K562 (cell line): ENCODE measurements at regions not wholly inside any gene's neighbourhood (a gene's known extent, or its start where the extent isn't known, plus 50 kb on each side); places are given as distances from the start of the nearest gene placed in this dataset.

Experiments
- ATAC-seq: fragments of 200-7000 bp; cut with Tn5 transposase; 3 replicates; pipeline ENCODE4 v1.9.1; 2020; ENCODE audit warnings: moderate library complexity
- BruUV-seq: library from RNA; stranded (reverse); fragments of 400-500 nt; replicated peaks from 2 replicates; lab custom pipeline; 2021; lab: Mats Ljungman, UMichigan
- CTCF ChIA-PET: fragments of 300-600 bp; formaldehyde crosslinking; extraction: SDS; loops from one replicate; lab custom pipeline; 2021; ENCODE audit warnings: low intra/inter-chr PET ratio; lab: Yijun Ruan, JAX
- POLR2A ChIA-PET: fragments of 300-600, 350-650 bp; sonication (Branson Sonifier 250); formaldehyde crosslinking; extraction: SDS; loops from one replicate; lab custom pipeline; 2021; ENCODE audit warnings: antibody characterized with exemption, inconsistent platforms; lab: Yijun Ruan, JAX
- DNase-seq, 4 experiments: peaks; one replicate each; pipeline versions ENCODE4 v3.0.0 to v3.0.0-alpha.2; 2011 to 2018; ENCODE audit warnings: low spot score in 3 of 4, mixed read lengths in 3 of 4; ENCODE audit errors: extremely low read depth in 1 of 4
- FAIRE-seq: peaks from 2 replicates; lab custom pipeline; 2011; peaks lifted over from hg19 to GRCh38; lab: Jason Lieb, UNC
- H2AFZ ChIP-seq: 2 replicates; pipeline ENCODE4 v1.6.0; 2011; ENCODE audit warnings: low read depth, low read length, control low read depth, inconsistent platforms
- H3K27ac ChIP-seq: fragments of 200-600 bp; 3 replicates; pipeline ENCODE4 v1.8.0; 2011; ENCODE audit warnings: low read depth, mild to moderate bottlenecking, control low read depth, inconsistent platforms, low read length, moderate library complexity, mixed read lengths; ENCODE audit errors: extremely low read depth
- H3K27me3 ChIP-seq, 2 experiments: fragments of 300-600 bp in 1 of 2; 2 replicates in 1 of 2; 3 replicates in 1 of 2; pipeline versions ENCODE4 v1.6.0 to v1.8.0; 2011; ENCODE audit warnings: inconsistent platforms in 2 of 2, low read length in 2 of 2, mild to moderate bottlenecking in 1 of 2, mixed read lengths in 1 of 2, moderate library complexity in 1 of 2; ENCODE audit not compliant: control insufficient read depth in 2 of 2, insufficient read depth in 2 of 2
- H3K36me3 ChIP-seq: fragments of 300-600 bp; 3 replicates; pipeline ENCODE4 v1.8.0; 2011; ENCODE audit warnings: mild to moderate bottlenecking, low read length, inconsistent platforms; ENCODE audit not compliant: control insufficient read depth, insufficient read depth
- H3K4me1 ChIP-seq, 2 experiments: fragments of 200-600 bp in 1 of 2; replicated peaks in 1 of 2; 2 replicates in 1 of 2; 3 replicates in 1 of 2; pipeline versions ENCODE4 v1.5.1 to v1.8.0; 2011; ENCODE audit warnings: inconsistent platforms in 2 of 2, low read length in 2 of 2, mild to moderate bottlenecking in 1 of 2, mixed read lengths in 1 of 2, moderate library complexity in 1 of 2; ENCODE audit not compliant: control insufficient read depth in 2 of 2, insufficient read depth in 2 of 2
- H3K4me2 ChIP-seq: 2 replicates; pipeline ENCODE4 v1.6.1; 2011; ENCODE audit warnings: low read length, control low read depth, inconsistent platforms, mixed read lengths; ENCODE audit not compliant: insufficient read depth
- H3K4me3 ChIP-seq: fragments of 200-600 bp; sonication (generic), shearing (Covaris generic); 2 replicates; pipeline ENCODE4 v1.5.1; 2016; ENCODE audit warnings: control low read depth, inconsistent platforms
- H3K79me2 ChIP-seq: fragments of 200-600 bp; 3 replicates; pipeline ENCODE4 v1.8.0; 2011; ENCODE audit warnings: low read length, inconsistent platforms; ENCODE audit not compliant: control insufficient read depth, insufficient read depth
- H3K9ac ChIP-seq, 2 experiments: 2 replicates each; pipeline versions ENCODE4 v1.6.0 to v1.6.1; 2011; ENCODE audit warnings: low read depth in 2 of 2, low read length in 2 of 2, control low read depth in 1 of 2, inconsistent platforms in 1 of 2, mild to moderate bottlenecking in 1 of 2, mixed read lengths in 1 of 2; ENCODE audit not compliant: insufficient read depth in 1 of 2
- H3K9me1 ChIP-seq: one replicate; pipeline ENCODE4 v1.6.0; 2011; ENCODE audit warnings: inconsistent platforms, mild to moderate bottlenecking, low read length, moderate library complexity; ENCODE audit not compliant: control insufficient read depth, insufficient read depth
- H3K9me3 ChIP-seq: replicated peaks from 2 replicates; pipeline ENCODE4 v1.5.1; 2011; ENCODE audit warnings: low read depth, low read length, inconsistent platforms; ENCODE audit not compliant: control insufficient read depth, insufficient read depth
- H4K20me1 ChIP-seq: replicated peaks from 2 replicates; pipeline ENCODE4 v1.6.1; 2011; ENCODE audit warnings: low read length, inconsistent platforms, mixed read lengths; ENCODE audit not compliant: control insufficient read depth, insufficient read depth
- WGBS: fragments of 100-300 bp; shearing (Covaris generic); methylation state at CpG from one replicate; pipeline ENCODE4 v1.1.6; 2016; ENCODE audit warnings: low coverage, mixed read lengths; ENCODE audit not compliant: insufficient coverage; ENCODE audit errors: missing lambda C conversion rate; 5-methylcytosine and 5-hydroxymethylcytosine counted together
- in situ Hi-C: fragments of 300-500 bp; cut with MboI; formaldehyde crosslinking; loops from 4 replicates; pipeline ENCODE4 v1.15.0; 2018; ENCODE audit warnings: inconsistent platforms, mixed read lengths
- intact Hi-C: fragments of 100-400 bp; cut with micrococcal nuclease; formaldehyde crosslinking; loops from 2 replicates; pipeline ENCODE4 v1.14.2; 2022
- TF ChIP-seq, protein P1 (sequence below): sonication (generic); formaldehyde crosslinking; IDR thresholded peaks from 2 replicates; pipeline ENCODE4 v1.8.0; 2022; ENCODE audit warnings: mild to moderate bottlenecking, missing genetic modification reagents
- TF ChIP-seq, protein P2 (sequence below), 3 experiments: IDR thresholded peaks in 2 of 3; conservative IDR thresholded peaks in 1 of 3; 2 replicates each; pipeline ENCODE4 v1.5.1; 2011 to 2012; ENCODE audit warnings: low read length in 3 of 3, mild to moderate bottlenecking in 3 of 3, control low read depth in 2 of 3, improper control_type of control experiment in 1 of 3, inconsistent platforms in 1 of 3, low read depth in 1 of 3, mixed read lengths in 1 of 3, moderate library complexity in 1 of 3; ENCODE audit not compliant: insufficient read depth in 2 of 3

DNA sequence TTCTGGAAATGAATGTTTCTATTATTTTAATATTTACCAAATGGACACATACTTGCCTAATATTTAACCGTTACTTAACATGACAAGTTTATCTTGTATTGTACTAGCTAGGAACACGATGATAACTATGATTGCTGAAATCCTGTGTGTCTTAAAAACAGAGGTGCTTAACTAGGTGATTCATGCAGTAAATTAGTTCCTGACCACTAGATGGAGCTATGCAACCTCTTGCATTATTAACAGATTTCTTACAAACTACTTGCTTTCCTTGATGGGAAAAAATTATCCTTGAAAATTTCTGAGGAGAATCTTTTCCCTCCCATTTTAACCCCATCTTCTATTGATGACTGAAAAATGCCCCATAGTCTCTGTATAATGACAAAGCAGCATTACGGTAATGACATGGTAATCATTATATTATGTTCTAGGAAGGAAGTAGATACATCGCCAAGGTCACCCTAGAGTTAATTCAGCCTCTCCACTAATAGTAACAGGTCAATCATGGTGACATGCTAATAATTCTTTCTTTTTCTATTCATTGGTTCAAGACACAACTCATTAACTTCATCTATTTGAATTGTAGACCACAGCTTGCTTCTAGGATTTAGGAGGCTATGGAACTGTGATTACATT, 844.2 kb downstream of the RAPGEF2 start:
- H3K79me2 ChIP-seq = no peaks in the 10 kb centered on the region
- H3K27me3 ChIP-seq = no peaks in the 10 kb centered on the region
- no peak overlapping the region for H3K4me2 ChIP-seq
- 0% methylated on average over 2 of the region's 4 CpGs for WGBS
- DNase-seq = peak; percentile 1 to 16 (median 4)
- no peaks in the 10 kb centered on the region for H3K9me1 ChIP-seq
- BruUV-seq = no TSS peak
- no peak overlapping the region for H3K27ac ChIP-seq
- intact Hi-C loops = no loop called here
- H4K20me1 ChIP-seq = no peaks in the 10 kb centered on the region
- in situ Hi-C loops = no loop called here
- no peak overlapping the region for H3K4me3 ChIP-seq
- H3K9me3 ChIP-seq = no peaks in the 10 kb centered on the region
- ChIA-PET POLR2A (no interaction called here), CTCF (no interaction called here)
- no peaks in the 10 kb centered on the region for H3K36me3 ChIP-seq
- no peaks in the 10 kb centered on the region for H3K4me1 ChIP-seq
- no peak for ATAC-seq
- no peak overlapping the region for H3K9ac ChIP-seq
- FAIRE-seq = no peak
- no peak overlapping the region for H2AFZ ChIP-seq
- TF ChIP-seq, protein P1, sequence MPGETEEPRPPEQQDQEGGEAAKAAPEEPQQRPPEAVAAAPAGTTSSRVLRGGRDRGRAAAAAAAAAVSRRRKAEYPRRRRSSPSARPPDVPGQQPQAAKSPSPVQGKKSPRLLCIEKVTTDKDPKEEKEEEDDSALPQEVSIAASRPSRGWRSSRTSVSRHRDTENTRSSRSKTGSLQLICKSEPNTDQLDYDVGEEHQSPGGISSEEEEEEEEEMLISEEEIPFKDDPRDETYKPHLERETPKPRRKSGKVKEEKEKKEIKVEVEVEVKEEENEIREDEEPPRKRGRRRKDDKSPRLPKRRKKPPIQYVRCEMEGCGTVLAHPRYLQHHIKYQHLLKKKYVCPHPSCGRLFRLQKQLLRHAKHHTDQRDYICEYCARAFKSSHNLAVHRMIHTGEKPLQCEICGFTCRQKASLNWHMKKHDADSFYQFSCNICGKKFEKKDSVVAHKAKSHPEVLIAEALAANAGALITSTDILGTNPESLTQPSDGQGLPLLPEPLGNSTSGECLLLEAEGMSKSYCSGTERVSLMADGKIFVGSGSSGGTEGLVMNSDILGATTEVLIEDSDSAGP (CRISPR knock-in tag) = no peak
- TF ChIP-seq, protein P2, sequence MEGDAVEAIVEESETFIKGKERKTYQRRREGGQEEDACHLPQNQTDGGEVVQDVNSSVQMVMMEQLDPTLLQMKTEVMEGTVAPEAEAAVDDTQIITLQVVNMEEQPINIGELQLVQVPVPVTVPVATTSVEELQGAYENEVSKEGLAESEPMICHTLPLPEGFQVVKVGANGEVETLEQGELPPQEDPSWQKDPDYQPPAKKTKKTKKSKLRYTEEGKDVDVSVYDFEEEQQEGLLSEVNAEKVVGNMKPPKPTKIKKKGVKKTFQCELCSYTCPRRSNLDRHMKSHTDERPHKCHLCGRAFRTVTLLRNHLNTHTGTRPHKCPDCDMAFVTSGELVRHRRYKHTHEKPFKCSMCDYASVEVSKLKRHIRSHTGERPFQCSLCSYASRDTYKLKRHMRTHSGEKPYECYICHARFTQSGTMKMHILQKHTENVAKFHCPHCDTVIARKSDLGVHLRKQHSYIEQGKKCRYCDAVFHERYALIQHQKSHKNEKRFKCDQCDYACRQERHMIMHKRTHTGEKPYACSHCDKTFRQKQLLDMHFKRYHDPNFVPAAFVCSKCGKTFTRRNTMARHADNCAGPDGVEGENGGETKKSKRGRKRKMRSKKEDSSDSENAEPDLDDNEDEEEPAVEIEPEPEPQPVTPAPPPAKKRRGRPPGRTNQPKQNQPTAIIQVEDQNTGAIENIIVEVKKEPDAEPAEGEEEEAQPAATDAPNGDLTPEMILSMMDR (IDR thresholded peaks at IDR 0.05 in 2 of 3, conservative IDR thresholded peaks at IDR 0.05 in 1 of 3; ENCODE audit: insufficient read depth in 2 of 3, low read depth in 1 of 3, low read length in 3 of 3) = peak in 2 of 3 experiments; percentile 17 to 36; a peak in 2 of 6 replicates
